ENCODE measurements at regions not wholly inside any gene's neighbourhood (a gene's known extent, or its start where the extent isn't known, plus 50 kb on each side); places are given as distances from the start of the nearest gene placed in this dataset.

- no peak for DNase-seq
Measured at GRCh38 chr6:148068437-148069061, 274.1 kb upstream of the SASH1 start.

GRCh38 chr6:148069256-148069655 lies 273.4 kb upstream of the SASH1 start:
- DNase-seq = no peak

- no peak for DNase-seq
Measured at GRCh38 chr6:148074291-148074690, 268.3 kb upstream of the SASH1 start.

- DNase-seq = no peak
Measured at GRCh38 chr6:148074738-148075137, 267.9 kb upstream of the SASH1 start.

GRCh38 chr6:148075352-148075751 lies 267.3 kb upstream of the SASH1 start:
- no peak for DNase-seq

GRCh38 chr6:148076051-148076450 lies 266.6 kb upstream of the SASH1 start:
- no peak for DNase-seq

GRCh38 chr6:148080315-148080714 lies 262.3 kb upstream of the SASH1 start:
- DNase-seq = no peak

- no peak for DNase-seq
Measured at GRCh38 chr6:148081076-148081475, 261.6 kb upstream of the SASH1 start.

- DNase-seq = no peak
Measured at GRCh38 chr6:148082044-148082443, 260.6 kb upstream of the SASH1 start.

- no peak for DNase-seq
Measured at GRCh38 chr6:148082696-148083095, 259.9 kb upstream of the SASH1 start.

- no peak for DNase-seq
Measured at GRCh38 chr6:148085631-148086331, 256.9 kb upstream of the SASH1 start.

- DNase-seq = no peak
Measured at GRCh38 chr6:148086386-148086785, 256.3 kb upstream of the SASH1 start.

GRCh38 chr6:148086843-148087242 lies 255.8 kb upstream of the SASH1 start:
- DNase-seq = no peak

- DNase-seq = no peak
Measured at GRCh38 chr6:148087659-148088058, 255.0 kb upstream of the SASH1 start.

GRCh38 chr6:148090326-148090725 lies 252.3 kb upstream of the SASH1 start:
- no peak for DNase-seq

GRCh38 chr6:148091394-148091793 lies 251.2 kb upstream of the SASH1 start:
- DNase-seq = no peak

GRCh38 chr6:148103436-148103835 lies 239.2 kb upstream of the SASH1 start:
- no peak for DNase-seq

- no peak for DNase-seq
Measured at GRCh38 chr6:148104131-148104530, 238.5 kb upstream of the SASH1 start.

GRCh38 chr6:148105695-148106094 lies 236.9 kb upstream of the SASH1 start:
- no peak for DNase-seq

GRCh38 chr6:148107911-148108310 lies 234.7 kb upstream of the SASH1 start:
- DNase-seq = no peak

- DNase-seq = peak; percentile 60
Measured at GRCh38 chr6:148109732-148110131, 232.9 kb upstream of the SASH1 start.

GRCh38 chr6:148110925-148111324 lies 231.7 kb upstream of the SASH1 start:
- DNase-seq = no peak

- no peak for DNase-seq
Measured at GRCh38 chr6:148112851-148113319, 229.8 kb upstream of the SASH1 start.

- no peak for DNase-seq
Measured at GRCh38 chr6:148116001-148116400, 226.6 kb upstream of the SASH1 start.

- no peak for DNase-seq
Measured at GRCh38 chr6:148118244-148118643, 224.4 kb upstream of the SASH1 start.

Data from NCI-H748 treated with DMSO at 0.1 percent for 48 hours (cell line).